Osteocyte (in vitro differentiated cells): ENCODE measurements at regions not wholly inside any gene's neighbourhood (a gene's known extent, or its start where the extent isn't known, plus 50 kb on each side); places are given as distances from the start of the nearest gene placed in this dataset.

ENCODE experiments used
- DNase-seq: peaks from one replicate; pipeline ENCODE4 v3.0.0; 2021; ENCODE audit warnings: mixed read lengths; ENCODE audit not compliant: unreplicated experiment; ENCODE audit errors: extremely low spot score
- H3K27ac Mint-ChIP-seq: one replicate; pipeline ENCODE4 v1.8.0; 2021; ENCODE audit warnings: mild to moderate bottlenecking, mixed read lengths; ENCODE audit not compliant: unreplicated experiment
- H3K27me3 Mint-ChIP-seq: one replicate; pipeline ENCODE4 v1.8.0; 2021; ENCODE audit warnings: mixed read lengths; ENCODE audit not compliant: unreplicated experiment
- H3K36me3 Mint-ChIP-seq: one replicate; pipeline ENCODE4 v1.8.0; 2021; ENCODE audit warnings: mixed read lengths; ENCODE audit not compliant: unreplicated experiment
- H3K4me1 Mint-ChIP-seq: one replicate; pipeline ENCODE4 v1.8.0; 2021; ENCODE audit warnings: mixed read lengths; ENCODE audit not compliant: unreplicated experiment
- H3K4me3 Mint-ChIP-seq: one replicate; pipeline ENCODE4 v1.8.0; 2021; ENCODE audit warnings: mild to moderate bottlenecking, moderate library complexity, mixed read lengths; ENCODE audit not compliant: unreplicated experiment
- H3K9me3 Mint-ChIP-seq: one replicate; pipeline ENCODE4 v1.8.0; 2021; ENCODE audit warnings: mixed read lengths; ENCODE audit not compliant: unreplicated experiment
- CTCF ChIP-seq: fragments of 200-600 bp; sonication (generic); IDR thresholded peaks from 2 replicates; pipeline ENCODE4 v1.5.0; 2021; ENCODE audit warnings: antibody characterized with exemption, mild to moderate bottlenecking, moderate library complexity

DNA sequence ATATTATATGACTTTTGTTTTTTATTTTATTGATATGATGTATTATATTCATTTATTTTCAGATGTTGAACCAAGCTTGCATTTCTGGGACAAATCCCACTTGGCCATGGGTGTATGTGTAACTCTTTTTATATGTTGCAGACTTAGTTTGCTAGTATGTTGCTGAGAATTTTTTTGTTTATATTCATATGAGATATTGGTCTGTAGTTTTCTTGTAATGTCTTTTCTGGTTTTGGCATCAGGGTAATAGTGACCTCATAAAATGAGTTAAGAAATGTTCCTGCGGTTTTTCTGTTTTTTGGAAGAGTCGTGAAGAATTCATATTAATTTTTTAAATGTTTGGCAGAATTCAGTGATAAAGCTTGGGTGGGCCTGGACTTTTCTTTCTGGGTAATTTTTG lies 88.7 kb downstream of the ASB1 start:
- no peak overlapping the region for H3K27ac Mint-ChIP-seq
- peaks cover 22% of the 10 kb centered on the region for H3K9me3 Mint-ChIP-seq
- H3K4me1 Mint-ChIP-seq, result no peaks in the 10 kb centered on the region
- H3K4me3 Mint-ChIP-seq, result no peak overlapping the region
- H3K27me3 Mint-ChIP-seq, result no peaks in the 10 kb centered on the region
- no peak for DNase-seq
- TF ChIP-seq CTCF, result no peak
- peaks cover 2% of the 10 kb centered on the region for H3K36me3 Mint-ChIP-seq

DNA sequence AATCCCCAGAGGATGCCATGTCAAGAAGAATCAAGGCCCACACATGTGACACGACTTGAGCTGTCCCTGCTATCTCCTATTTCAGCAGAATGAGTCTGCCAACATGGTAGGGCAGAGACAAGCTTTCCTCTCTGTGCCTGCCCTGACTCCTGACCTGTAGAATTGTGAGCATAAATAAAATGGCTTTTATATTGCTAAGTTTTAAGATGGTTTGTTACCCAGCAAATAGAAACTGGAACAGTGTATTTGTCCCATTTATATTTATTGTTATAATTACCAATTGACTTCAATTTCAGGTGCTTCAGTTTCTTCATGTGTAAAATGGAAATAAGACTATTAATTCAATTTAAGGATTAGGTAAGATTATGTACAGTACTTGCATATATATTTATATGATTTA lies 90.5 kb downstream of the ASB1 start:
- no peak for TF ChIP-seq CTCF
- Mint-ChIP-seq H3K4me3 (no peak overlapping the region), H3K4me1 (no peaks in the 10 kb centered on the region), H3K9me3 (peaks cover 22% of the 10 kb centered on the region), H3K27me3 (no peaks in the 10 kb centered on the region), H3K27ac (no peak overlapping the region), H3K36me3 (peaks cover 2% of the 10 kb centered on the region)
- DNase-seq, result no peak

DNA sequence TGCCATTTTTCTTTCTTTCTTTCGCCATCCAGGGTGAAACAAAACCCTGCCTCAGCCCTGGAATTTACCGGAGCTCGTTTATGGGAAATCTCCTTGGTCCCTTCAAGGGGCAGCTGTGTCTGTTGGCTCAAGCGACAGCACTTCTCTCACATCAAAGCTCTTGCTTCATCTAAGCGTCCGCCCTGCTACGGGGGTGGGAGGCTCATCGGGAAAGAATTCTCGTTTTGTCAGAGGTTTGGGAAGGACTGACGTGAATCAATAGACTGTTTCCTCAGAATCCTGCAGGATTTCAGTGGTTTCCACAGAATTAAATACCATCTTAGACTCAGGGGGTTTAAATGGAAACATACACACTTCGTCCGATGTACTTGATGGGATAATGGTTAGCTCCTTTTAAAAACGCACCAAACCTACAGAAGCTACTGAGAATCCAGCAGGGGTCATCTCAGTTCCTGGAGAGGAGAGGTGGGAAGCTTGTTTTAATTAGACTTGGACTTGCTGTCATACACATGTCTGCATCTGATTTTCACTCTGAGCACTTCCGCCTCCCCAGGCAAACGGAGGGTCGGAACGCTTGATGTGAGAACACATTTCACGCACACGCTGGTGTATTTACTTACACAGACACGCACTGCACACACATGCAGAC lies 91.6 kb downstream of the ASB1 start:
- no peak for TF ChIP-seq CTCF
- Mint-ChIP-seq H3K27me3 (no peaks in the 10 kb centered on the region), H3K4me1 (no peaks in the 10 kb centered on the region), H3K36me3 (peaks cover 2% of the 10 kb centered on the region), H3K4me3 (no peak overlapping the region), H3K27ac (no peak overlapping the region), H3K9me3 (peaks cover 22% of the 10 kb centered on the region)
- no peak for DNase-seq

GRCh38 chr2:238518821-238519186 lies 92.1 kb downstream of the ASB1 start:
- no peak overlapping the region for H3K4me3 Mint-ChIP-seq
- no peak for TF ChIP-seq CTCF
- no peak overlapping the region for H3K27ac Mint-ChIP-seq
- no peak for DNase-seq
- no peaks in the 10 kb centered on the region for H3K27me3 Mint-ChIP-seq
- H3K36me3 Mint-ChIP-seq, result peaks cover 2% of the 10 kb centered on the region
- H3K4me1 Mint-ChIP-seq, result no peaks in the 10 kb centered on the region
- peaks cover 22% of the 10 kb centered on the region for H3K9me3 Mint-ChIP-seq

DNA sequence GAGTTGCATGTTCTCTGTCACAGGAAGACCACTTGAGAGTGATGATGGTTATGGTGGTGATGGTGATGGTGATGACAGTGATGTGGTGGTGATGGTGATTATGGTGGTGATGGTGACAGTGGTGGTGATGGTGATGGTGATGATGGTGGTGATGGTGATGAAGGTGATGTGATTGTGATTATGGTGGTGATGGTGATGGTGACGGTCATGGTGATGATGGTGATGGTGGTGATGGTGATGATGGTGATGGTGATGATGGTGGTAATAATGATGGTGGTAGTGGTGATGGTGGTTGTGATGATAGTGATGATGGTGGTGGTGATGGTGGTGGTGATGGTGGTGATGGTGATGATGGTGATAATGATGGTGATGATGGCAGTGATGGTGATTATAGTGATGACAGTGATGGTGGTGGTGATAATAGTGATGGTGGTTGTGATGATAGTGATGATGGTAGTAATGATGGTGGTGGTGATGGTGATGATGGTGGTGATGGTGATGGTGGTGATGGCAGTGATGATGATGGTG lies 93.7 kb downstream of the ASB1 start:
- H3K4me1 Mint-ChIP-seq, result no peaks in the 10 kb centered on the region
- peaks cover 2% of the 10 kb centered on the region for H3K36me3 Mint-ChIP-seq
- DNase-seq, result no peak
- H3K9me3 Mint-ChIP-seq, result peaks cover 22% of the 10 kb centered on the region
- no peaks in the 10 kb centered on the region for H3K27me3 Mint-ChIP-seq
- no peak overlapping the region for H3K27ac Mint-ChIP-seq
- no peak overlapping the region for H3K4me3 Mint-ChIP-seq
- TF ChIP-seq CTCF, result no peak
